SU-DHL-6 (cell line): ENCODE measurements at regions not wholly inside any gene's neighbourhood (a gene's known extent, or its start where the extent isn't known, plus 50 kb on each side); places are given as distances from the start of the nearest gene placed in this dataset.

Source experiments
- EZH2phosphoT487 ChIP-seq: fragments of 200-600 bp; sonication (generic), shearing (Covaris generic); conservative IDR thresholded peaks from 2 replicates; pipeline ENCODE4 v1.6.1; 2018; ENCODE audit warnings: mild to moderate bottlenecking, antibody characterized with exemption, low read length, moderate library complexity, mixed read lengths
- TF ChIP-seq, protein P1 (sequence below): fragments of 200-600 bp; sonication (generic); IDR thresholded peaks from one replicate; pipeline ENCODE4 v1.5.1; 2017; ENCODE audit warnings: antibody characterized with exemption, mild to moderate bottlenecking, low read length, moderate library complexity; ENCODE audit not compliant: insufficient read depth, poor library complexity, severe bottlenecking

DNA sequence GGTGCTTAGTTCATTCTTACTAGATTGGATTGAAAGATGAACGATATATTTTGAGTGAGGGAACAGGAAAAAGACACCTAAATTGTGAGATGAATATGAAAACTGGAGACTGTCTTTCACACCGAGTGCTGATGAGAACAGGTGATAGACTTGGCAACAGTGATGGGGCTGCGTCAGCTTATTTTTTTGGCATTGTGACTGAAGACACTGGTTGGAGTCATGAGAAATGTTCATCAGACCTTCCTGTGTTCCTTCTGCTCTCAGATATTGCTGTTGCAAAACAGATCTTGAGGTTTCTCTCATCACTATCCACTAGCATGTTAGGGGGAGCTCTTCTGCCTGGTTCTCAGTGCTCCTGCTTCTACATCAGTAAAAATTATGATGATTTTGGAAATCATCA is 124.2 kb upstream of the KCNIP4 start:
- TF ChIP-seq, protein P1, sequence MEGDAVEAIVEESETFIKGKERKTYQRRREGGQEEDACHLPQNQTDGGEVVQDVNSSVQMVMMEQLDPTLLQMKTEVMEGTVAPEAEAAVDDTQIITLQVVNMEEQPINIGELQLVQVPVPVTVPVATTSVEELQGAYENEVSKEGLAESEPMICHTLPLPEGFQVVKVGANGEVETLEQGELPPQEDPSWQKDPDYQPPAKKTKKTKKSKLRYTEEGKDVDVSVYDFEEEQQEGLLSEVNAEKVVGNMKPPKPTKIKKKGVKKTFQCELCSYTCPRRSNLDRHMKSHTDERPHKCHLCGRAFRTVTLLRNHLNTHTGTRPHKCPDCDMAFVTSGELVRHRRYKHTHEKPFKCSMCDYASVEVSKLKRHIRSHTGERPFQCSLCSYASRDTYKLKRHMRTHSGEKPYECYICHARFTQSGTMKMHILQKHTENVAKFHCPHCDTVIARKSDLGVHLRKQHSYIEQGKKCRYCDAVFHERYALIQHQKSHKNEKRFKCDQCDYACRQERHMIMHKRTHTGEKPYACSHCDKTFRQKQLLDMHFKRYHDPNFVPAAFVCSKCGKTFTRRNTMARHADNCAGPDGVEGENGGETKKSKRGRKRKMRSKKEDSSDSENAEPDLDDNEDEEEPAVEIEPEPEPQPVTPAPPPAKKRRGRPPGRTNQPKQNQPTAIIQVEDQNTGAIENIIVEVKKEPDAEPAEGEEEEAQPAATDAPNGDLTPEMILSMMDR, result no peak
- TF ChIP-seq EZH2phosphoT487, result no peak
